ENCODE measurements at regions not wholly inside any gene's neighbourhood (a gene's known extent, or its start where the extent isn't known, plus 50 kb on each side); places are given as distances from the start of the nearest gene placed in this dataset.

DNA sequence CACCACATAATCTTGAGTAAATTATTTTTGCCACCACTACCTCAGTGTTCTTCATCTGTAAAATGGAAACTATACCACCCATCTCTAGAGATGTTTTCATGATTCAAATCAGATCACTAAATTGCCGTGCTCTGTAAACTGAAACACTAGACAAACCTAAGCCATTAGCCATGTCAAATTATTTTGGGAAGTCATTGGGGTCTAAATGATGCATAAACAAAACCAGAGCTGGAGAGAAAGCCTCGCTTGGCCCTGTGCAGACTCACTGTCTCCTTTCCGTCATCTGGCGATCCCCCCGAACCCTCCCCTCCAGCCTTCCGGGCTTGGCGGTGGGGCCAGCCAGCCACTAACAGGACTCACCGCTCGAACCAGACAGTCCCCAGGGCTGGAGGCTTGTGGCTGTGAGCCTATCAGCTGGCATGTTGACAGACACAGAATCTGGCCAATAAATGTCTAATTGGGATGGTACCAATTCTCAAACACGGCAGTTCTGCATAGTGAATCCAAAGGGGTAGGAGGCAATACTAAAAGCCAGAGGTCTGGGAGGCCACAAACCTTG lies 256.5 kb downstream of the SEC61B start:
- no peaks in the 10 kb centered on the region for H3K9me3 ChIP-seq
- intact Hi-C loops (cut with DNase I), result no loop called here
- WGBS, 3 donors, result 65 to 72% (median 68%) methylated on average over 10 of the region's 10 CpGs
- DNase-seq, result no peak
- H3K4me3 ChIP-seq, result no peak overlapping the region
- no peaks in the 10 kb centered on the region for H3K27me3 ChIP-seq
- TF ChIP-seq EP300 (IDR thresholded peaks at IDR 0.05) (no peak), POLR2A (IDR thresholded peaks at IDR 0.05) (no peak)
- TF ChIP-seq, protein P1, sequence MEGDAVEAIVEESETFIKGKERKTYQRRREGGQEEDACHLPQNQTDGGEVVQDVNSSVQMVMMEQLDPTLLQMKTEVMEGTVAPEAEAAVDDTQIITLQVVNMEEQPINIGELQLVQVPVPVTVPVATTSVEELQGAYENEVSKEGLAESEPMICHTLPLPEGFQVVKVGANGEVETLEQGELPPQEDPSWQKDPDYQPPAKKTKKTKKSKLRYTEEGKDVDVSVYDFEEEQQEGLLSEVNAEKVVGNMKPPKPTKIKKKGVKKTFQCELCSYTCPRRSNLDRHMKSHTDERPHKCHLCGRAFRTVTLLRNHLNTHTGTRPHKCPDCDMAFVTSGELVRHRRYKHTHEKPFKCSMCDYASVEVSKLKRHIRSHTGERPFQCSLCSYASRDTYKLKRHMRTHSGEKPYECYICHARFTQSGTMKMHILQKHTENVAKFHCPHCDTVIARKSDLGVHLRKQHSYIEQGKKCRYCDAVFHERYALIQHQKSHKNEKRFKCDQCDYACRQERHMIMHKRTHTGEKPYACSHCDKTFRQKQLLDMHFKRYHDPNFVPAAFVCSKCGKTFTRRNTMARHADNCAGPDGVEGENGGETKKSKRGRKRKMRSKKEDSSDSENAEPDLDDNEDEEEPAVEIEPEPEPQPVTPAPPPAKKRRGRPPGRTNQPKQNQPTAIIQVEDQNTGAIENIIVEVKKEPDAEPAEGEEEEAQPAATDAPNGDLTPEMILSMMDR (IDR thresholded peaks at IDR 0.05), result no peak
- H3K36me3 ChIP-seq, result no peaks in the 10 kb centered on the region
- H3K27ac ChIP-seq, result no peak overlapping the region
- no peaks in the 10 kb centered on the region for H3K4me1 ChIP-seq (ENCODE audit: insufficient read depth)

DNA sequence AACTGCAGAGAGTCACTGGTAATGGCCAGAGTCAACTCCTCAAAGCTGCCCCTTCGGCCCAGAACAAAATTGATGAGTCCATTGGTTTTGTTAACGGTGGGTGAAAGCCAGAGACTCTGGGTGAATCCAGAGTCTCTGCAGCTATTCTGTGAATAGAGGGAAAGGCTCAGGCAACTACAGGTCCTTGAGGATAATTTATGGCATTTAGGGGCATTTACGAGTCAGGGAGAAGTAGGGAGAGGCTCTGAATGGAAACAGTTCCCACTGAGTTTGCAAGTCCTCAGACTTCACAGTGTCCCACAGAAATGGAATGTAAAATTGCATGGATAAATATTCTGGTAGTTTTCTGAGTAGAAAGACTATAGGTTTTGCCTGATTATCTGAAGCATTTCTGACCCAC lies 257.8 kb downstream of the SEC61B start:
- no peak for DNase-seq
- TF ChIP-seq POLR2A (IDR thresholded peaks at IDR 0.05), result no peak
- TF ChIP-seq, protein P1 (IDR thresholded peaks at IDR 0.05), result no peak
- no peak for TF ChIP-seq EP300 (IDR thresholded peaks at IDR 0.05)
- Histone ChIP-seq H3K27me3 (no peaks in the 10 kb centered on the region), H3K4me3 (no peak overlapping the region), H3K9me3 (no peaks in the 10 kb centered on the region), H3K36me3 (no peaks in the 10 kb centered on the region), H3K27ac (no peak overlapping the region), H3K4me1 (ENCODE audit: insufficient read depth) (no peaks in the 10 kb centered on the region)
- intact Hi-C loops (cut with DNase I), result no loop called here
- 19 to 31% (median 28%) methylated on average over 3 of the region's 3 CpGs for WGBS, 3 donors

DNA sequence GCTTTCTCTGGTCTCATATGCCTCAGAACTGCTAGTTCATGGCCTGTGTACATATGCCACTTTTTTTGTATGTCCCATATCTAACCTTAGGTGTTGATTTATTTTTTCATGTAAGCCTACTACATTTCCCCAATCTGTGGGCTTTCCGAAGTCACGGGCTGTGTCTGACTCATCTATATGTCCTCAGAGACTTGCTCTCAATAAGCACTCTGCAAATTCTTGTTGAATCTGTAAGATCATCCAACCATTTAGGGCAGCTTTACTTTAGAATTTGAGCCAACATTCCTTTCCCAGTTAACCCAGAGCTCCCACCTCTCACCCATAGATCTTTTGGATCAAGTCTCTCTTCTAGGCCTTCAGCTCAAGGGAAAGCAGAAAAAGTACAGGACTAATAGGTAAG lies 263.4 kb downstream of the SEC61B start:
- H3K27me3 ChIP-seq, result no peaks in the 10 kb centered on the region
- TF ChIP-seq EP300 (IDR thresholded peaks at IDR 0.05), result no peak
- 73 to 82% (median 82%) methylated on average over 2 of the region's 2 CpGs for WGBS, 3 donors
- no peak for DNase-seq
- no peak overlapping the region for H3K4me3 ChIP-seq
- intact Hi-C loops (cut with DNase I), result no loop called here
- H3K9me3 ChIP-seq, result no peaks in the 10 kb centered on the region
- no peaks in the 10 kb centered on the region for H3K36me3 ChIP-seq
- no peaks in the 10 kb centered on the region for H3K4me1 ChIP-seq (ENCODE audit: insufficient read depth)
- no peak overlapping the region for H3K27ac ChIP-seq

DNA sequence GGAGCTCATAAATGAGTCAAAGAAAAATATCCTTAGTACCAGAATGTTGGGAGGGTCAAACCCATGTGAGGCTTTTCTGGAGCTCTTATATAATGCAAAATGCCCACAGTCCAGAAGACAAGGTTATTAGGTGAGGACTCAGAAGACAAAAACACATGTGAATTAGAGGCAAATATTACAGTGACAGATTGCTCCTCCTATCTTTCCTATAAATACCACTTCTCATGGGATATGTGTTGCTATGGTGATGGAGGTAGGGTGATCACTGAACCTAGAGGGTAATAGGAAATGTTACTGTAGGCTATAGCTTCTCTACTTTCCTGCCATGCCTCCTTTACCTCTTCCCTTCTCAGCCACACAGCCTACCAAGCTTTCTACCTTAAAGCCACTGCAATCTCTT lies 264.6 kb downstream of the SEC61B start:
- Histone ChIP-seq H3K27ac (no peak overlapping the region), H3K9me3 (no peaks in the 10 kb centered on the region), H3K4me3 (no peak overlapping the region), H3K4me1 (ENCODE audit: insufficient read depth) (no peaks in the 10 kb centered on the region), H3K36me3 (no peaks in the 10 kb centered on the region), H3K27me3 (no peaks in the 10 kb centered on the region)
- TF ChIP-seq EP300 (IDR thresholded peaks at IDR 0.05), result no peak
- TF ChIP-seq POLR2A (IDR thresholded peaks at IDR 0.05), result no peak
- TF ChIP-seq, protein P1 (IDR thresholded peaks at IDR 0.05), result no peak
- intact Hi-C loops (cut with DNase I), result no loop called here
- no peak for DNase-seq

DNA sequence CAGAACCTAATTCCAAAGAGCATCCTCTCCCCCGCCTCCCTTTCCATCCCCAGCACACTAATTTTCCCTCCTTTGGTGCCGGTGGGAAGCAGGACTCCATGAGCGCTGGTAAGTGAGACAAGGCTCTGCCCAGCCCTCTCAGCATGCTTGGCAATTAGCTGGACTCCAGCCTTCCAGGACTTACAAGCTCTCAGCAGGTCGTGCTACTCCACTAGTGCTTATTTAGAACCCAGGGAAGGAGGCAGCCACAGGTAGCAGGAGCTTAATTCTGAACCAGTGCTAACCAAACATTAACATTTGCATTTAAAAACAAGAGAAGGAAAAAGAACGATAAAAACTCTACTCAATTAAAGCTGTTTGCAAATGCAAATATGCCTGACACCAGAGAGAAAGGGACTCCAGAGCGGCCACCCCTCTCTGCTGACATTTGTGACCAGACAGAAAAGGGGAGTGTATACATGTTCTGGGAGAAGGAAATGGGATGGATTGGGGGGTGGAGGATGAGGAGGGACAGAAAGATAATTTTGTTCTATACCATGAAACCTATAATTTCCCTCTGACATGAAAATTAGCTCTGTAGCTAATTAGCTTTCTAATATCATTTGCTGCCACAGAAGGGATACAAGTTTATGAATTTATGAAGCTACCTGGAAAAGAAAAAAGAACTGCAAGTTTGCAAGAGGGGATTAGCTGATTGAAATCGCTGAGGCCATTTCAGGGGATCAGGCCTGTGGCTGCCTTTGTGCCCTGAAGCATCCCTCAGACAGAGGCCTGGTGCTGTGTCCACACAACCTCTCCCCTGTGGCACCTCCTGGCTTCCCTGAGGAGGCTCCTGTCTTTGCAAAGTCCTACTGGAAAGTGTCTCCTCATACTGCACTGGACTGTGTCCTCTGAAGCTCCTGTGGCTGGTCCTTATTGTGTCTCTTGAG lies 266.3 kb downstream of the SEC61B start:
- TF ChIP-seq POLR2A (IDR thresholded peaks at IDR 0.05), result no peak
- DNase-seq, result no peak
- H3K4me3 ChIP-seq, result no peak overlapping the region
- WGBS, 3 donors, result 75 to 80% (median 79%) methylated on average over 7 of the region's 7 CpGs
- no peaks in the 10 kb centered on the region for H3K36me3 ChIP-seq
- H3K27ac ChIP-seq, result no peak overlapping the region
- intact Hi-C loops (cut with DNase I), result no loop called here
- no peaks in the 10 kb centered on the region for H3K27me3 ChIP-seq
- no peaks in the 10 kb centered on the region for H3K4me1 ChIP-seq (ENCODE audit: insufficient read depth)
- H3K9me3 ChIP-seq, result no peaks in the 10 kb centered on the region
